ELF-1 (cell line): ENCODE measurements at regions not wholly inside any gene's neighbourhood (a gene's known extent, or its start where the extent isn't known, plus 50 kb on each side); places are given as distances from the start of the nearest gene placed in this dataset.

ENCODE experiments used
- DNase-seq: peaks from one replicate; pipeline ENCODE4 v3.0.0-alpha.2; 2016; ENCODE audit warnings: low read depth, low spot score

DNA sequence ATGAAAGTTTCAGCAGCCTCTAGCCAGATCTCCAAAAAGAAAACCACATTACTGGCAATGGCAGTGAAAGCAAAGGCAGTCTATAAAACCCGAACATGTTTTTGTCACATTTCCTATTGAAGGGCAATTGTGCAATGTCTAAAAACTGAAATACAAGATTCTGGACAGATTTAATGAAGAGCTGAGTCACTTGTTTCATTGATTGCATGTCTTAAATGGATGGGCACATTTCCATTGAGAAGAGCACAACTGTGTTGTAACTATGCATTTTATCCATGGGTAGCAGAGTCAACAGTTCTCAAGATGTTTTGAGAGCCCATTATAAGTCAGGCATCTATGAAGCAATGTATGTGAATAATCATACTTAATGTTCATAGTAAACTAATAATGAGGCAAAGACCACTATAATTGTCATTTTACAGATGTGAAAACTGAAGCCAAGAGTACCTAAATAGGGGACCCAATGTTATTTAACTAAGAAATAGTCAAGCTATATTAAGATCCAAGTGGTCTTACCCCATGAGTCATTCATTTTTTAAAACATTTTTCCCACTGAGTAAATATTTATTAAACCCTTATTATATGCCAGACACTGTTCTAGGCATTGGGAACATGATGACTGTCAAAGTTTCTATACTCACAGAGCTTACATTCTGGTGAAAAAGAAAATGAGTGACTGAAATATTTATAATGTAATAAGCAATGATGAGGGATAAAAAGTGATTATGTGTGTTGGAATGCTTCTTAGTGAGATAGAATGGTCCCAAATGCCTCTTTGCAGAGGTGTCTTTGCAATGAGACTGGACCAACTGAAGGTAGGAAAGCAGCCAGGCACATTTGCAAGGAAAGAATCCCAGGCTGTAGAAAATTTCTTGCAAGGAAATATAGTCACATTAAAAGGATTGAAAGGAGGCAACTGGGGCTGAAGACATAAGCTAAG is 818.9 kb upstream of the ACVR2A start:
- DNase-seq, result no peak

DNA sequence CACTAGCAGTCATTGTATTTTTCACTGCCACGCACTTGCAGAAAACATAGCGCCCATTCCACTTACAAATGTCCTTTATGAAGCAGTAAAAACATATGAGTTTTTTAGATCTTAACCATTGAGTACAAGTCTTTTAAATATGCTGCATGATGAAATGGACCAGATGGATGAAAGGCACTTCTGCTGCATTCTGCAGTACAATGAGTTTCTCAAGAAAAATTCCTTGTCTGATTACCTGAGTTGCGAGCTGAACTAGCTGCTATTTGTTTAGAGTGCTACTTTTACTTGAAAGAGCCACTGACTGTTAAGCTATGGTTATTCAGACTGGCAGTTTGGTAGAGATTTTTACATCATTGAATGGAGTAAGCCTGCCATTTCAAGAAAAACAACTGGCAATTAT is 825.5 kb upstream of the ACVR2A start:
- DNase-seq, result no peak

DNA sequence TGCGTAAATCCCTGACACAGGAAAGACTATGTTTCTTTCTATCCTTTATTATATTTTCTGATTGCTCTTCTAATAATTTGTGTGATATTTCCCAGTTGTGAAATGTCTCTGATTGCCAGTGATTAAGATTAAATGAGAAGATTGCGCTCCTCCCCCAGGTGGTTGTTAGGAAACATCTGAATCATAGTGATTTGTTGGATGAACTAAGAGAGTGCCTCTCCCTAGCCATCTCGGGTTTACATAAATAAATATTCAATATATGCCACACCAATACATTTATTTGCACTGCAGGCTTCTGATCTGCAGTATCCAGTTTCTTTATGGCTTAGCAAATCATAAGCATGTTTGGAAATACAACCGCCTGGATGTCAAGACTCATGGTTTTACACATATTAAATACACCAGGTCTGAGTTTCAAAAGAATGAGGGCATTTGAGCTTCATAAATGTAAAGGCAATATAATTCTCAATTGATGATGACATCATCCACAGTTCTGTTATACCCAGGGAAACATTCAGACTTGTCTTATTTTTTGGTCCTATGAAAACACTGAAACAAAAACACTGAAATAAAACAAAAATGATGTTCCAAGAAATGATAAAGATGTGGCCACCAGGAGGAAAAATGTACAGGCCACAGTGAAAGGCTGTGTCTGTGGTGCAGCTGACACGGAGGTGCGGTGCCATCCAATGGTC is 826.7 kb upstream of the ACVR2A start:
- DNase-seq, result no peak

DNA sequence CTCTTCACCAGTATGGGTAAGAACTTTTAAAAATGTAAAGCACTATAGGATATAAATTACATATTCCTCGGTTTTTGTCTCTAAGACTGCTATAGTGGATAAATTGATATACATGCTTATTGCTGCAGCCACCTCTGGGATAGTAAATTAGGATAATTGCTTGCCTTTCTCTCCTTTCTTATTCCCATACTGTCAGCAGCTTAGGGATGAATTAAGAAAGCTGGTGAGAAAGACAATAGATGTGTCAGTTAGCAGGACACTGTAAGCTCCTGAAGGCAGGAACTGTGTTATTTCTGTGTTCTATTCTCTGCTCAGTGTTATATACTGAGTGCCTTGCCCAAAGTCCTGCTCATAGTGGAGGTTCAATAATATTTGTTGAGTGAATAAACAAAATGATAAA is 828.6 kb upstream of the ACVR2A start:
- no peak for DNase-seq

DNA sequence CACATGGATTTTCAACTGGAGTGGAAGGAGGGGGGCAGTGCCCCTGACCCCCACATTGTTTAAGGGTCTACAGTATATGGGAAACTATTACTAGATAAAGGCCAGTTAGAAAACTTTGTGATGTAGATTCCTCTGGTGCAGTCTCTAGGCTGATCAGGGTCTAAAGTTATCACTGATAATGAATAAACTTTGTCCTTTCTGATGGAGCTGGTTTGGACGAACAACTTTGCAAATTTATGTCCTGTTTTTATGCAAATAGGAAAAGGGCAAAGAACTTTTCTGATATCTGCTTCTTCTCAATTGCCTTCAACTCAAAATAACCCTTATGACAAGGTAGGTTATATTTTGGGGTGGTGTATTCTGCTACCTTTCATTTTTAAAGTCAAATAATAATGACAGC is 829.2 kb upstream of the ACVR2A start:
- DNase-seq, result no peak

DNA sequence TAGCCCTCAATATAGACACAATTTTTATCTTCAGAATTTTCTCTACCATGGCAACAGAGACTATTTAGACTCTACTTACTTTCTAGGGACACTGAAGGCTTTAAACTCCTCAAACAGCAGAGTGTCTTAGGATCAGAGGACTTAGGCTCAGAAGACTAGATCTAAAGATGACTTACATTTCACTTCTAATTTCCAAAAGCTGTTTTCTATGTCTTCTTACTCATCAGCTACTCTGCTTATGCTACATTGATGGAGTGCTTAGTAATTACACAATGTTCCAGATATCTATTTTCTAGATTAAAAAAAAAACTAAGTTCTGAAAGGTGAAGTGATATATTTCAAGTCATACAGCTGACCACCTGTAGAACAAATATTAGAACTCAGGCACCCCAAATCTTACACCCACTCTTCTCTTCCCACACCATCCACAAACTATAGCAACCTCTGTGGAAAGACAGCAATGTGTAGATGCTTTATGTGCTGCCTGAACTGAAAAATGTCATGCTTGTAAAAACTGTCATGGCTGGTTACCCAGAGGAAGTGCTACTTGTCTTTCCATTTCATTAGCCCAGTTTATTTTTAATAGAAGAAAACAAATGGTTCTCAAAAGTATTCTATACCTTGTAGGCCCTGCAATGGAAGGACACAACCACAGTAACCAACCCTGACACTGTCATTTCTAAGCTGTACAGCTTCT is 831.0 kb upstream of the ACVR2A start:
- no peak for DNase-seq

DNA sequence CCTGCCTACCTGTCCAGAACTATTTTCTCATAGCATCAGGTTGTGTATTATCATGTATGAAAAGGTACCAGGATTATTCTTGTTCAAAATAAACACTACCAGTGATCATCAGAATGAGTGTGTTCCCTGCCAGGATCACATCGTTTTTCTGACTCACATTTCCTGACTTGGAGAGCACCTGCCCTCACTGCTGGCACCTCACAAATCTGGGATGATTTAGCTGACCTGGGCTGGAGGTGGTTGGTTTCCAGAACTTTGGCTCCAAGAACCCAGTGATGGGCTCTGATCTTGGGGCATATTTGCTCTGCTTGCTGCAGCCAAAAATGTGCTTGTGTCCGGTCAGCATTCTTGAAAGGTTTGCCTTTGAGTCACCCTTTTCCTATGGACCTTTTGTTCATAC is 836.3 kb upstream of the ACVR2A start:
- no peak for DNase-seq

DNA sequence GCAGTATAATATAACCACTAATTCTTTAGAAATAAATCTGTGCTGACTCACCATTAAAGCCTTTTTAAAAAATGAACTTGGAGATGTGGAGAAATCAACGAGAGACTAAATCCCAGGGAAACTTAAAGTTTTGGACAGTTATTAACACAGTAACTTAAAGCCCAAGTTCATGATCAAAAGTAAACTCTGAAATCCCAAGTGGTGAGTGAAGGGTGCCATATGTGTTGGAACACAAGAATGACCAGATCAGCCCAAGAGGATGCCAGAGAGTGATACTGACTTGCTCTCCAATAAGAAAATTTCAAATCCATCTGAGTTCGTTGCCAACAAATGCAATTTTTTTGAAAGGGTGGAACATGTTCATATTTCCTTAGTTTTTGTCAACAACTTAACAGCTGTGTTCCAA is 838.1 kb upstream of the ACVR2A start:
- no peak for DNase-seq

DNA sequence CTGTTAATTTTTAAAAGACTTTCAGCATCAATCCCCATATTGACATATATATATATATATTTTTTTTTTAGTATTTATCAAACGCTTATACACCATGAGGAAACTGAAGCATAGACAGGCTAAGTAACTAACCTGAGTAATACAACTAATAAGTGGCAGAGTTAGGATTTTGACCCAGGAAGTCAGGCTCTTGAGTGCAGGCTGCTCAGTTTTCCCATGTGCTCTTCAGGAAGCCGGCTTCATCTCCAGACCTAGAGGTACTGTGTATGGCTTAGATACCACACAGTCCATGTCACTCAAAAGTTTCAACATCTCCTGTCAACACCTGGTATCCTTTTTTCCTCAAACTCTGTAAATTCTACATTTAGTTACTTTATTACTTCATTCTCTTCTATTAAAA is 841.7 kb upstream of the ACVR2A start:
- DNase-seq, result no peak

DNA sequence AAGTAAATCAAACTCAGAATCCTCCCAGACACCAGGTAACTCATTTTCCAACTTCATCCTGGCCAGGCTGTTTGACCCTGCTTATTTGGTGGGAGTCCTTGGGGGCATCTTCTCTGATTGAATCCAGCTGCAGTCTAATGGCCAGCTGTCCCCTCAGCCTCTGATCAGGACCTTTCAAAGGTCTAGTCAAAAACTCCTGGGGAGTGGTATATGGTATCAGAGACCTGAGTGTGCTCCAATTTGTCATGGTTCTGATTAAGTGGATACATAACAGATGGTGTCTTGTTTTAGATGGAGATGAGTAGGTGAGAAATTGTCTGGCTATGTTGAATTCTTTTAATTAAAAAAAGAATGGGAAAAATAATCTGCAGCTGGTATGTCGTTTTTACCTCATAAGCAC is 842.6 kb upstream of the ACVR2A start:
- no peak for DNase-seq

DNA sequence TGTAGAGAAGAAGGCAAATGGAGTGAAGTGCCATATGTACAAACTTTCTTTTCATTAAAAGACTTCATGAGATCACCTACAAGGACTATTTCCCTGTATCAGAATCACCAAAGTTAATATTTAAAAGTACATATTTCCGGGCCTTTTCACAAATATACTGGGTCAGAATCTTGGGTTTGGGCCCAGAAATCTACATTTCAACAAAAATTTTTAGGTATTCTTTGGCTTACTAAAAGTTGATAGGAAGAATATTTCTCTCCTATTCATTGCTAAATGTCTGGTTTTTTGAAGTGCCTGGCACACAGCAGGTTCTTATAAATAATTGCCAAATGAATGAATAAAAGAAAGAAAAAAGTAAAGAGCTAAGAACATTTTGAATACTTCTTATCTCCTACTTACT is 843.8 kb upstream of the ACVR2A start:
- no peak for DNase-seq

DNA sequence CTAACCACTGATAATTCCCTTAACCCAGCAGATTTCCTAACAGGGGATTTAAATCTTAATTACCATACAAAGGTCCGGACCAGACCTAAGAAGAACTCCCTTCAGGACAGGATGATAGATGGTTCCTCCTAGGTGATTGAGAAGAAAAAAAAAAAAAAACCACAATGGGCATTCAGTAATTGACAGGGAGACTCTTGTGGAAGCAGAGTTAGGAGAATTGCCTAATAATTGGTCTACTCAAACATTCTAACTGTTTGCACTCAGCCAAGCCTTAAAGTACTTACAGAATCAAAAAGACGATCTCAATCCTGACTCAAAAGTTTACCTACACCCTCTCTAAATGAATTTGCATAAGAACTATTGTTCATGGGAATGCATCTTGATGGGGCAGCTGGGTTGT is 844.7 kb upstream of the ACVR2A start:
- peak; percentile 5 for DNase-seq

DNA sequence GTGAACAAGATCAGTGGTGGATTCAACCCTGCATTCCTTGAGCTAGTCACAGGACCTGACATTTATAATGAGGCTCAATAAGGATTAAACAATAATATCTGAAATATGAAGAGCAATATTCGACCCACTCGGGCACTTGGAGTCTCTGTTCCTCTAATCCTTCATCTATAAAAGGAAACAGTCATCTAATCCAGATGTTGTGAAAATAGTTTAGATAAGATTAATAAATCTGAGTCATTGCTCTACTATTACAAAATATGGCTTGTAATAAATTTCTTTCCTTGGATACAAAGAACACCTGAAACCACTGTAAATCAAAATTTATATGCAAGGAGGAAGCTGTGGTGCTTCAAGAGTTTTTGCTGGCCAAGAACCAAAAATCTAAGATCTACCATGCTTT is 846.9 kb upstream of the ACVR2A start:
- DNase-seq, result no peak

DNA sequence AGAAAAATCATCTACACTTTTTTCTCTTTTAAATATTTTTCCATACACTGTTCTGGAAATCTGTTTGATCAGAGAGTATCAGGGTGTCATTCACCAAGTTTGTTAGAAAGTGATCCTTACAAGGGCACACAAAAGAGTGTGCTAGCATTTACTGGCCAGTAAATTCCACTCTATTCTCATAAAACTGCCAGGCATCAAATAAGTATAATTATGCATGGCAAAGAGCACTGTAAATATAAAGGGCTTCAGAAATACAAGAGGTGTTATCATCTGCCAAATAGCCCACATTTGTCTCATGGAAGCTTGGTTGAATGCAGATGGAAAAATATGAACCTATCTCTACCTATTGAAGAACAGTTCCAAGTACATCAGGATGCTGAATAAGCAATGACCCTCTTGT is 847.3 kb upstream of the ACVR2A start:
- DNase-seq, result no peak

DNA sequence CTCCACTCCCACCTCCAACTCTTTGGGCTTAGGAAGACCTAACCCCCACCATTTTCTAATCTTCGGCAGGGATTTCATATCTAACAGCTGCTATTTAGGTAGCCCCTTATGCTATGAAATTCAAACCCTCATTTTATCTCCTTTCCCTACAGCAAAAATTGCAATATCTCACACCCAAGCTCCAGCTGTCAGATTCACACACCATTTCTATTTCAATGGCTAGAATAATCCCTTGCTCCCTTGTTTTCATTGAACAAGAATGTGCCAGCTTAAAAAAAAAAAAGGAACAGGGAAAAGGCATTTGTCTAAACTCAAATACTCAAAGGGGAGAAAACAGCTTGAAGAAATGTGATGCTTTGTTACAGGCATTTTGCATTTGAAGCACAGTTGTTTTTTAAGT is 850.6 kb upstream of the ACVR2A start:
- DNase-seq, result no peak

DNA sequence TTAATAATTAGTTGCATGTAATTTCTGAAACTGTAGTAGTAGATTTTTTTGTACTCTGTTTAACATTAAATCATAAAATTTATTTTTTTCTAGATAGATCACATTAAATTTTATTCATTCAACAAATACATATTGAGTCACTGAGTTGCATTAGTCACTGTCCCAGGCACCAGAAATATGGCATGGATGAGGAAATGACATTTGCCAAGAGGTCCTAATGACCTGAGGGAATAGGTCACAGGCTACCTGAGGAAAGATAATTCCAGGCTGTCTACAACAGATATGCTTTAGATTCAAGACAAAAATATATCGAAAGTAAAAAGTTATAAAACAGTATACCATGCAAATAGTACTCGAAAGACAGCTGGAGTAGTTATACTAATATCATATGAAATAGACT is 852.4 kb upstream of the ACVR2A start:
- DNase-seq, result no peak

DNA sequence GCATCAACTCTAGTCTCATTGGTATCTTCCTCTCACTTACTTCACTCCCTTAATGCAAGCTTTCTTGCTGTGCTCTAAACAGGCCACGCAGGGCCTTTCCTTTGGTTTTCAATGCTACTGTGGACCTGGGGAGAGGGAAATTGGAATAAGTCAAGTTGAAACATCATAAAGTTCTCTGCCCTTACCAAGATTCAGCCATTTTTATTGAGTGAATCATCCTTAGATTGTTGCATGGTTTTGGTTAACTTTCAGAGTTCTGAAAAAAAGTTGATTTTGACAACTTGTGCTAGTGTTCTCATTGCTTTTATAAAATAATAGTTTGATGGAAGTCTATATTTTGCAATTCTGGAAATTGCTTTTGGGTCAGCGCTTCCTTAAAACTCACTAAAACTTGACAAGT is 852.8 kb upstream of the ACVR2A start:
- no peak for DNase-seq

DNA sequence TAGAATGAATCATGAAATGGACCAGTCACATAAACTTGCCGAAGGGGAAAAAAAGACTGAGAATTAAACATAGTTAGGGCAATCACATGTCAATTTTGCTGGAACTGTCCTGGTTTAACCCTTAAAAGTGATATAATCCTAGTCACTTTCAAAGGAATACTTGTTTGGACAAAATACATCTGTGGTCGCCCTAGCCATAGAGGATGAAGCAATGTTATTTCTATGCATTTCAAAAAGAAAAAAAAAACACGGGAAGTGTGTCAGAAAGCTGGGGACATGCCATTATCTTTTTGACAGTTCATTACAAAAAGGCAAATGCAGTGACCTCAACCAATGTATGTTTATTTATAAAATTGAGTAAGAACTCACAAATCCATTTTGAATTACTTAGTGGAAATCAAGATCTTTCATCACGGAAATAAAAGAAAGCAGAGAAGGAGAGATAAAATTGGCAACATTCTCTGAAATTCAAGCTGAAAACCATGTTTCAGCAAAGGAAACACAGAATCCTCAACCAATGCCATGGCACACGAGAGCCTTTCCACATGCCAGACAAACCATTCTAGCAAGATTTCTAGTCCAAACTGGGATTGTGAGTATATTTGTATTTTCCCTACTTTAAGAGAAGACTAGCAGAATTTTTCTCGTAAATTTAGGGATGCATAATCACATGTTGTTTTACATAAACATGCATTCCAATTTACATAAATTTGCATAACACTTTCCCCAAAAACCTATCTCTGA is 854.3 kb upstream of the ACVR2A start:
- DNase-seq, result no peak

DNA sequence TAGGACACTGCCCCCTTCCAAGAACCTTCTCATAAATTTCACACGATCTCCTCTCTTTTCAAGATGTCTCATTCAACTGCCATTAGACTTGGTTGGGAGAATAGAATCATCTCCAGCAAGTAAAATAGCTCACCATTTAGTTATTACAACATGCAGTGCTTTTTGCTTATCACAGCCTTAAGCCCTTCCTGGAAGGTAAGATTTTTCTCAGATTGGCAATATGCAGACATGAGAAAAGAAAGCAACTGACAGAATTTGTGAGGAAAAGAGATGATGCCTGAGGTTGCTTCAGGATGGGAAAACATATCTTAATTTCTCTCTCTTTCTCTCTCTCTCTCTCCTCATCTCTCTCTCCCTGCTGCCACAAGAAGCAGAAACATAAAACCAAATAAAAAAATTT is 855.1 kb upstream of the ACVR2A start:
- DNase-seq, result no peak

DNA sequence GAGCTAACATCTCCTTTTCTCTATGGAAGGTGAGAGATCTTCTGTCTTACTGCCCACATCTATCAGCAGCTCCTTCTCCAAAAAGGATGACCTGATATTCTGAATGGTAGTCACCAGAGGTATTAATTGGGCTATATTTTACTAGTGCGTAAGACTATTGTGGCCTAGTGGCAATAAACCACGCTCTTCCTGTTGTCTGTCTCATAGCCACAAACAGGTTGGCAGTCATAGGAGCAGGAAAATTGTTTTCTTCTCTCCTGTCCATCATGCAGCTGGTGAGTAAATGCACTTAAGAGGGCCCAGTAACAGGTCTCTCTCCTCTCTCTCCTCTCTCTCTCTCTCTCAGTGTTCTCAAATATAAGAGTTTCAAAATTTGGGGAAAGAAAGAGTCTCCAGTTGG is 856.8 kb upstream of the ACVR2A start:
- DNase-seq, result no peak

DNA sequence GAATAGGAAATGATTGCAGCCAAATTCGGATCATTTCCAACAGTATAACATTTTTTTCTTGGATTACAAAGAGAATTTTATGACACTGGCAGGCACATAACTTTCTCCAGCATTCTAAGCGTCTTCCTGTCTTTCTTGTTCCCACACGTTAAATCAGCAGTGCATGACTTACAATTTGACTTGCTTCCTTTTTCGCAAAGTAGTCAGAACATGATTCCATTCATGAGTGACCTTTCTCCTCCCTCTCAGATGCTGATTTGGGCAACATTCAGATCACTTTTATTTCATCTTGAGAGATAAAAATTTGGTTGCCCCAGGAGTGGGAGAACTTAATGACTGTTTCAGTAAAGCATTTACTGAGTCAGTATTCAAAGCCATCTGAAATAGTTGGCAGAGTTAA is 858.7 kb upstream of the ACVR2A start:
- DNase-seq, result no peak

DNA sequence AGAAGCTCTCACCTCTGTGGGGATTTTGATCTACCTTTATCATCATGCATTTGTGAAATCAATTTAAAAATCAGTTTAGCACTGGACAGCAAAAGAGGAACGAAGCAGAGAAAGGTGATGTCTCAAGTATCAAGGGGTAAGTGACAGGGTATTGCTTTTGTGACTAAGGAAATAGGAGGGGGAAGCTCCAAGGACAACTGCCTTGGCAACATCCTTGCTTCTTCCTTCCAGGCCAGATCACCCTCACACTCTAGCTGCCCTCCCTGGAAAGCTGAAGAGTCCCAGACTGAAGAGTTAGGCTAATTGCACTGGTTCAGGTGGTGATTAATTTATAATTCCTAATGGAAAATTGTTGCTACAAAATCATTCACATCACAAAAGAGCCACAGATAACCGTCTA is 859.1 kb upstream of the ACVR2A start:
- DNase-seq, result no peak
